ENCODE measurements at regions not wholly inside any gene's neighbourhood (a gene's known extent, or its start where the extent isn't known, plus 50 kb on each side); places are given as distances from the start of the nearest gene placed in this dataset.

GRCh38 chr1:38225745-38226144, 179.2 kb upstream of the POU3F1 start:
- H3K4me1 ChIP-seq (ENCODE audit: control insufficient read depth, low read length), result no peaks in the 10 kb centered on the region
- no peaks in the 10 kb centered on the region for H3K79me2 ChIP-seq (ENCODE audit: control insufficient read depth, low read length)
- no peak overlapping the region for H3K27ac ChIP-seq (ENCODE audit: low read depth, low read length)
- H3K9me2 ChIP-seq (replicated peaks; ENCODE audit: control insufficient read depth, low read length), result no peaks in the 10 kb centered on the region
- TF ChIP-seq EZH2phosphoT487 (IDR thresholded peaks at IDR 0.05; ENCODE audit: borderline replicate concordance, low read length), result no peak
- TF ChIP-seq, protein P1, sequence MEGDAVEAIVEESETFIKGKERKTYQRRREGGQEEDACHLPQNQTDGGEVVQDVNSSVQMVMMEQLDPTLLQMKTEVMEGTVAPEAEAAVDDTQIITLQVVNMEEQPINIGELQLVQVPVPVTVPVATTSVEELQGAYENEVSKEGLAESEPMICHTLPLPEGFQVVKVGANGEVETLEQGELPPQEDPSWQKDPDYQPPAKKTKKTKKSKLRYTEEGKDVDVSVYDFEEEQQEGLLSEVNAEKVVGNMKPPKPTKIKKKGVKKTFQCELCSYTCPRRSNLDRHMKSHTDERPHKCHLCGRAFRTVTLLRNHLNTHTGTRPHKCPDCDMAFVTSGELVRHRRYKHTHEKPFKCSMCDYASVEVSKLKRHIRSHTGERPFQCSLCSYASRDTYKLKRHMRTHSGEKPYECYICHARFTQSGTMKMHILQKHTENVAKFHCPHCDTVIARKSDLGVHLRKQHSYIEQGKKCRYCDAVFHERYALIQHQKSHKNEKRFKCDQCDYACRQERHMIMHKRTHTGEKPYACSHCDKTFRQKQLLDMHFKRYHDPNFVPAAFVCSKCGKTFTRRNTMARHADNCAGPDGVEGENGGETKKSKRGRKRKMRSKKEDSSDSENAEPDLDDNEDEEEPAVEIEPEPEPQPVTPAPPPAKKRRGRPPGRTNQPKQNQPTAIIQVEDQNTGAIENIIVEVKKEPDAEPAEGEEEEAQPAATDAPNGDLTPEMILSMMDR (IDR thresholded peaks at IDR 0.05; ENCODE audit: low read depth, low read length, poor library complexity, severe bottlenecking), result no peak
- H3K27me3 ChIP-seq (ENCODE audit: control insufficient read depth, low read length), result peaks cover 7% of the 10 kb centered on the region; the same call in 1 of the 2 replicates
- H3K36me3 ChIP-seq (ENCODE audit: control insufficient read depth, low read length), result no peaks in the 10 kb centered on the region
- no peak overlapping the region for H3K4me2 ChIP-seq (ENCODE audit: low read length)
- no peaks in the 10 kb centered on the region for H3K9me3 ChIP-seq (ENCODE audit: control insufficient read depth, insufficient read depth, low read length)
- H3K4me3 ChIP-seq (ENCODE audit: low read length), result no peak overlapping the region
- no peaks in the 10 kb centered on the region for H3F3A ChIP-seq (ENCODE audit: control insufficient read depth, insufficient read depth)
- H4K20me1 ChIP-seq (ENCODE audit: control insufficient read depth, insufficient read depth, low read depth, low read length), result no peaks in the 10 kb centered on the region; the same call in 1 of the 2 replicates

- Histone ChIP-seq H3K4me3 (ENCODE audit: low read length) (no peak overlapping the region), H3K4me1 (ENCODE audit: control insufficient read depth, low read length) (no peaks in the 10 kb centered on the region), H3F3A (ENCODE audit: control insufficient read depth, insufficient read depth) (no peaks in the 10 kb centered on the region), H3K27ac (ENCODE audit: low read depth, low read length) (no peak overlapping the region), H3K9me2 (replicated peaks; ENCODE audit: control insufficient read depth, low read length) (no peaks in the 10 kb centered on the region), H4K20me1 (ENCODE audit: control insufficient read depth, insufficient read depth, low read depth, low read length) (no peaks in the 10 kb centered on the region; the same call in 1 of the 2 replicates), H3K4me2 (ENCODE audit: low read length) (no peak overlapping the region), H3K36me3 (ENCODE audit: control insufficient read depth, low read length) (no peaks in the 10 kb centered on the region), H3K27me3 (ENCODE audit: control insufficient read depth, low read length) (peaks cover 20% of the 10 kb centered on the region), H3K79me2 (ENCODE audit: control insufficient read depth, low read length) (no peaks in the 10 kb centered on the region), H3K9me3 (ENCODE audit: control insufficient read depth, insufficient read depth, low read length) (no peaks in the 10 kb centered on the region)
- TF ChIP-seq, protein P1 (IDR thresholded peaks at IDR 0.05; ENCODE audit: low read depth, low read length, poor library complexity, severe bottlenecking), result no peak
- TF ChIP-seq EZH2phosphoT487 (IDR thresholded peaks at IDR 0.05; ENCODE audit: borderline replicate concordance, low read length), result no peak
Measured at GRCh38 chr1:38223391-38223790, 176.8 kb upstream of the POU3F1 start.

DNA sequence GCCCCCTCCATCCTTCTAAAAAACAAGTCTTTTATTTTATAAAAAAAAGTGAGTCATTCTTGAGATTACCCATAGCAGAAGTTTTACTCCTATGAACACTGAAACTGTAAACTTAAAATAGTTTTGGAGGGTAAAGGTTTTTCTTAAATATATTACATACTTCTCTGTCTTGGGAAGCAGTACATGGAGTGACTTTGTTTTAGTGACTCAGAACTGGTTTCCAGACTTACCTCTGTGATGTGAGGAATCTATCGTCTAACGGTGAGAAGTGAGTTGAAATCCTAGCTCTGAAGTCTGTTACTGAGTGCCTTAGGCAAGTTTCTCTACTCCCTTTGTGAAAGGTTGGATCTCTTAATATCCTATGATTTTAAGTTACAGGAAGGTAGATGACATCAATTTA, 176.3 kb upstream of the POU3F1 start:
- no peaks in the 10 kb centered on the region for H3K36me3 ChIP-seq (ENCODE audit: control insufficient read depth, low read length)
- no peak overlapping the region for H3K4me2 ChIP-seq (ENCODE audit: low read length)
- no peak overlapping the region for H3K27ac ChIP-seq (ENCODE audit: low read depth, low read length)
- H3F3A ChIP-seq (ENCODE audit: control insufficient read depth, insufficient read depth), result no peaks in the 10 kb centered on the region
- H3K9me3 ChIP-seq (ENCODE audit: control insufficient read depth, insufficient read depth, low read length), result no peaks in the 10 kb centered on the region
- TF ChIP-seq EZH2phosphoT487 (IDR thresholded peaks at IDR 0.05; ENCODE audit: borderline replicate concordance, low read length), result no peak
- TF ChIP-seq, protein P1 (IDR thresholded peaks at IDR 0.05; ENCODE audit: low read depth, low read length, poor library complexity, severe bottlenecking), result no peak
- H3K4me1 ChIP-seq (ENCODE audit: control insufficient read depth, low read length), result no peaks in the 10 kb centered on the region
- H3K9me2 ChIP-seq (replicated peaks; ENCODE audit: control insufficient read depth, low read length), result no peaks in the 10 kb centered on the region
- H3K27me3 ChIP-seq (ENCODE audit: control insufficient read depth, low read length), result peaks cover 20% of the 10 kb centered on the region
- no peak overlapping the region for H3K4me3 ChIP-seq (ENCODE audit: low read length)
- H4K20me1 ChIP-seq (ENCODE audit: control insufficient read depth, insufficient read depth, low read depth, low read length), result no peaks in the 10 kb centered on the region; the same call in 1 of the 2 replicates
- H3K79me2 ChIP-seq (ENCODE audit: control insufficient read depth, low read length), result no peaks in the 10 kb centered on the region

All from DOHH2 (cell line).